NCI-H1436 treated with DMSO at 0.1 percent for 48 hours (cell line): ENCODE measurements at regions not wholly inside any gene's neighbourhood (a gene's known extent, or its start where the extent isn't known, plus 50 kb on each side); places are given as distances from the start of the nearest gene placed in this dataset.

Source experiments
- DNase-seq: peaks from one replicate; lab custom pipeline; 2025; lab: John Stamatoyannopoulos, UW

GRCh38 chr2:188720811-188721605 is 253.2 kb upstream of the COL3A1 start:
- DNase-seq, result no peak

- no peak for DNase-seq
Observed at GRCh38 chr2:188721784-188722183, 252.4 kb upstream of the COL3A1 start.

- no peak for DNase-seq
Observed at GRCh38 chr2:188725746-188726360, 248.3 kb upstream of the COL3A1 start.

DNA sequence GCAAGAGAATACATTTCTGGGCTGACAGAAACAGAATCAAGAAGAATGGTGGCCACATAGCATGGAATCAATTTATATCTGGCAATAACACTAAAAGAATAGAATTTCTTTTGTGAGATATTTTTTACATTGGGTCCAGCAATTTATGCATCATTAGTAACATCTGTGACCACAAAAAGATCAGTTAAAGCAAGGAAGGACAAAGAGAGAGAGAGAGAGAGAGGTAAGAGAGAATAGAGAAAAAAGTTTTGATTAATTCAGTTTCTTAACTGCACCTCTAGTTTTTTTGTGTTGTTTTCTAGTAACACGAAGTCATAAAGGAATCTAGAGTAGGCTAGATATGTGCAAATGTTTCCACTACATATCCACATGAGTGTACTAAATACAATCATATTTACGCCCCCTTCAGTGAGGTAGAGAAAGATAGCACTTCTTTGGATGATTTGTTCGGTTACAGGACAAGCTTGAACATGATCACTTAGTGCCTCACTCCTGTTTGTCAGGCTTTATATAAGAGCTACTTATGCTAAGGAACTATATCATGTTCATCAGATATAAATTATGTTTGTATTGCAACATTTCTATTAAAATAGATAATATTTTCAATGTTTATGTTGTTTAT is 247.4 kb upstream of the COL3A1 start:
- no peak for DNase-seq

GRCh38 chr2:188727846-188728245 is 246.3 kb upstream of the COL3A1 start:
- no peak for DNase-seq

GRCh38 chr2:188734691-188735090 is 239.5 kb upstream of the COL3A1 start:
- DNase-seq, result no peak

- DNase-seq, result no peak
Observed at GRCh38 chr2:188746727-188747126, 227.4 kb upstream of the COL3A1 start.

DNA sequence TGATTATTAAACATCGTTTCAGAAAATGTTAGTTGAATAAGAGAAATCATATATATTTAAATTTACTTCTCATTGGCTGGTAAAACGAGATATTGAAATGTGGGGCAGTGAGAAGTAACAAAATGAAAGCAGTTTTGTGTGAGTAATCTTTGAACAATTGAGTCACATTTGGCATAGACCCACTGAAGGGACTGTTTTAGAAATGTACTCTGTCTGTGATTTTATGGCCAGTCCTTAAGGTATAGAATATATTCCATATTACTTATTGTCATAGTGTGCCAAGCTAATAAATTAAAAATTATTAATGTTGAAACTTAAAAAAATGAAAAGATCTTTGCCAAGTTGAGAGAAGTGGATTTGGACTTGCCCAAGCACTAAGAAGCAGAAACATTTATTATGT is 222.4 kb upstream of the COL3A1 start:
- DNase-seq, result no peak

DNA sequence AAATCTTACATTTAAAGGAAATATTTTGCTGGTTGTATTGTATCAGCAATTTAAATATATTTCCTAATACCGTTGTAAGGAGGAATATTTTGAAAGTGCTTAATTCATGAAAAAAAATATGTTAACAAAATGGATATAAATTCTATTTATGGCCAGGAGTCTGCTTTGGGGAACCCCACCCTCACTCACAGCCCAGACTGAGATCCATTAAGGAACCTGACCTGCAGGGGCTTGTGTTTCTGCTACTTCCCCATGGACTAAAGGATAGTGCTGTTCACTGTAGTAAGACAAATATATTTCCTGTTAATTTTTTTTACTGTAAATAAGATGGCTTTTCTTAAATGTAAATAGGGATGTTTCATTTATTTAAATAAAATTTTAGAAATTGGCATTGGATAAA is 221.9 kb upstream of the COL3A1 start:
- no peak for DNase-seq

DNA sequence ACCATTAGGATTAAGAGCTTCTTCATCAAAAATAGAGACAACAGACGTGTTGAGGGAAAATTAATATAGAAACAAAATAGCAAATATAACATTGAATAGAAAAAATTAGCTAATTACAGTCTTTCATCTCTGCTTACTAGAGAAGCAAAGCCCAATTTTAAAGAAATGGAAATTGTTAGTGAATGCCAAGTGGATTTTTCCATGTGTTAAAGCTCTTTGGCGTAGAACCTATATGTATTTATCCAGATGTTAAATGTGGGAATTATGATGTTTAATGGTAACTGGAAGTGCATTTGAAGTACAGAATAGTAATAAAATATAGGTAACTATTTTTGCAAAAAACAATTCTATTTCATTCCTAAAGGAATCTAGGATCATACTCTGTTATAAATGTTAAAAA is 212.0 kb upstream of the COL3A1 start:
- no peak for DNase-seq

GRCh38 chr2:188765522-188766470 is 208.4 kb upstream of the COL3A1 start:
- DNase-seq, result no peak

DNA sequence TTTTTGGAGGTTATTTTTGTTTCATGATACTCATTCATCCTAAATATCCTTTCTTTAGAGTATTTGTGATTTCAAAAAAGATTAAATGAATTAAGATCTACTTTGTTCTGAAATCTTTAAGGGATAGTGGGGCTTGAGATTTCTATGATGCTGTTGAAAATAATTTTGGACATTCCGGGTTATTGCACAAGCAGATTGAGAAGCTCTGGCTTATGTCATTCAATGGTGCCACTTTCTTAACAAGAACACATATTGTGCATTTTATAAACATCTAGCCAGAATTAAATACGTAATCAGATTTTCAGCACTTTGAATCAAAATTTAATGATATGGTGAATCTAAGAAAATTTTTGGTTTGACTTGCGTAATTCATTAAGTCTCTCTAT is 207.7 kb upstream of the COL3A1 start:
- no peak for DNase-seq

DNA sequence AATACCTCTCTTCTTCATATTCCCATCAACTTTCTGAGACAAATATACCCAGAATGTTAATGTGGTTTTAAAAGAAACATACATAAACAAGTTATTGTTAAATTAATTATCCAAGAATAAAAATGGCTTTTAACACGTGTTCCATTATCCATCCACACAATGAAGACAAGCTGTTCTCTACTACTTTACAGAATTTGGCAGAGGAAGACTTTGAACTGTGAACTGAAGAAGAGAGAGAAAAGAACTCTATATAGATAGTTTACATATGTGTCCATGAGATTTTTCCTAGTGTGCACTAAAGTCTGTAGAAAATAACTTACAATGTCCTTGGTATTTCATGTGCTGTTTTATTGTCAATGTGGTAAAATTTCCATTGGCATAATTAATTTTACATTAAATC is 207.0 kb upstream of the COL3A1 start:
- DNase-seq, result no peak

DNA sequence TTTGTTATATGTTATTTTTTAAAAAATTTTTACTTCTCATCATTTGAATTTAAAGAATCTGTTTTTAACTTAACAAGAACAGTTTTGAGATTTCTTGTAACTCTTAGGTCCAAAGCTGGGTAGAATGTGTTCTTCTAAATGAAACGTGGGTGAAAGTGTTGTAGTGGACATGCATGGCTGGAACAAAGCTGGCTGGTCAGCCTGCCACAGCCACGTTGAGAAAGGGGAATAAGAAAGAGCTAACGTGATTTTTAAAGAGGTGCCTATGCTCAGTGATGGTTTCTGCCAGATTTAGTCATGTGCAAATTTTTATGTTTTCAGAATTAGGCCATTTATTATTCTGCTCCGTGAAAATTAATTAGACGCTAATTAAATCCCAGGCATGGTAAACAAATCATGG is 203.9 kb upstream of the COL3A1 start:
- DNase-seq, result no peak

- peak; percentile 8 for DNase-seq
Observed at GRCh38 chr2:188773075-188773474, 201.1 kb upstream of the COL3A1 start.

DNA sequence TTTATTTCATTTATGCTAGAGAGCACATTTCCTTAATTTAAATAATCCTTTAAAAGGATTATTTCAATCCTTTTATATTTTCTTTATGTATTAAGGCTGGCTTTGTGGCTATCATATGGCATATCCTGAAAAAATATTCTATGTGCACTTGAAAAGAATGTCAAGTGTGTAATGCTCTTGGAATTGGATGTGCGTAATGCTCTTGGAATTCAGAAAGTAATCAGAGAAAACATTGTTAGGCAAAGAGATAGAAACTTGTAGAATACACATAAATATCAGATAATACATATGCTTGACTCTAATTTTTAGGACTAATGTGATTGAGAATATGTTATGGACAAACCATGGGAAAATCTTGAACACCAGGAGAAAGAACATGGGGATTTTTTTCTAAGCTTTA is 197.5 kb upstream of the COL3A1 start:
- no peak for DNase-seq

- no peak for DNase-seq
Observed at GRCh38 chr2:188784269-188784762, 189.9 kb upstream of the COL3A1 start.

- DNase-seq, result no peak
Observed at GRCh38 chr2:188785061-188785460, 189.1 kb upstream of the COL3A1 start.

GRCh38 chr2:188785490-188785889 is 188.7 kb upstream of the COL3A1 start:
- DNase-seq, result no peak

GRCh38 chr2:188786368-188786841 is 187.8 kb upstream of the COL3A1 start:
- DNase-seq, result no peak

GRCh38 chr2:188787021-188787657 is 187.0 kb upstream of the COL3A1 start:
- no peak for DNase-seq
